Uterus (tissue), 2 donors: ENCODE measurements at regions not wholly inside any gene's neighbourhood (a gene's known extent, or its start where the extent isn't known, plus 50 kb on each side); places are given as distances from the start of the nearest gene placed in this dataset.

Experiments
- POLR2A ChIP-seq, 2 donors: fragments of 450-650 bp; IDR thresholded peaks; one replicate each; pipeline ENCODE4 v1.6.1; 2016; ENCODE audit warnings: antibody characterized with exemption in 2 of 2, mild to moderate bottlenecking in 1 of 2, moderate library complexity in 1 of 2
- TF ChIP-seq, protein P1 (sequence below), 4 experiments: fragments of 200-600 bp in 2 of 4; fragments of 450-650 bp in 2 of 4; sonication (generic) in 2 of 4; IDR thresholded peaks; one replicate each; pipeline ENCODE4 v1.5.1; 2016 to 2019; ENCODE audit warnings: antibody characterized with exemption in 4 of 4, mild to moderate bottlenecking in 2 of 4, moderate library complexity in 1 of 4

DNA sequence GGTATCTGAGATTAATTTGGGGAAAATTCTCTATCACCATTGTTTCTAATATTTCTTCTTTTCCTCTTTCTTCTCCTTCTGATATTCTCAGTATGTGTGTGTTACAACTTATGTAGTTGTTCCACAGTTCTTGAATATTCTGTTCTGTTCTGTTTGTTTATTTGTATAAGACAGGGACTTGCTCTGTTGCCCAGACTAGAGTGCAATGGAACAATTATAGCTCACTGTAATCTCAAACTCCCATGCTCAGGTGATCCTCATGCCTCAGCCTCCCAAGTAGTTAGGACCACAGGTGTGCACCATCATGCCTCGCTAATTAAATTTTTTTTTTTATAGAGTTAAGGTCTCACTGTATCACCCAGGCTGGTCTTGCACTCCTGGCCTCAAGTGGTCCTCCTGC lies 145.8 kb upstream of the TUT7 start:
- TF ChIP-seq, protein P1, sequence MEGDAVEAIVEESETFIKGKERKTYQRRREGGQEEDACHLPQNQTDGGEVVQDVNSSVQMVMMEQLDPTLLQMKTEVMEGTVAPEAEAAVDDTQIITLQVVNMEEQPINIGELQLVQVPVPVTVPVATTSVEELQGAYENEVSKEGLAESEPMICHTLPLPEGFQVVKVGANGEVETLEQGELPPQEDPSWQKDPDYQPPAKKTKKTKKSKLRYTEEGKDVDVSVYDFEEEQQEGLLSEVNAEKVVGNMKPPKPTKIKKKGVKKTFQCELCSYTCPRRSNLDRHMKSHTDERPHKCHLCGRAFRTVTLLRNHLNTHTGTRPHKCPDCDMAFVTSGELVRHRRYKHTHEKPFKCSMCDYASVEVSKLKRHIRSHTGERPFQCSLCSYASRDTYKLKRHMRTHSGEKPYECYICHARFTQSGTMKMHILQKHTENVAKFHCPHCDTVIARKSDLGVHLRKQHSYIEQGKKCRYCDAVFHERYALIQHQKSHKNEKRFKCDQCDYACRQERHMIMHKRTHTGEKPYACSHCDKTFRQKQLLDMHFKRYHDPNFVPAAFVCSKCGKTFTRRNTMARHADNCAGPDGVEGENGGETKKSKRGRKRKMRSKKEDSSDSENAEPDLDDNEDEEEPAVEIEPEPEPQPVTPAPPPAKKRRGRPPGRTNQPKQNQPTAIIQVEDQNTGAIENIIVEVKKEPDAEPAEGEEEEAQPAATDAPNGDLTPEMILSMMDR (IDR thresholded peaks at IDR 0.05): no peak
- TF ChIP-seq POLR2A (IDR thresholded peaks at IDR 0.05): no peak
